Testis (tissue), 2 donors: ENCODE measurements at regions not wholly inside any gene's neighbourhood (a gene's known extent, or its start where the extent isn't known, plus 50 kb on each side); places are given as distances from the start of the nearest gene placed in this dataset.

Experiments used
- CTCF ChIP-seq, 3 experiments: fragments of 450-650 bp in 2 of 3; fragments of 200-600 bp in 1 of 3; sonication (generic) in 1 of 3; IDR thresholded peaks; one replicate each; pipeline ENCODE4 v1.5.1; 2016 to 2019; ENCODE audit warnings: antibody characterized with exemption in 3 of 3, mild to moderate bottlenecking in 2 of 3, moderate library complexity in 1 of 3
- POLR2A ChIP-seq: fragments of 450-650 bp; IDR thresholded peaks from one replicate; pipeline ENCODE4 v1.6.1; 2017; ENCODE audit warnings: antibody characterized with exemption, mild to moderate bottlenecking, moderate library complexity

- TF ChIP-seq CTCF (IDR thresholded peaks at IDR 0.05), result no peak
- TF ChIP-seq POLR2A, result no peak
Measured at GRCh38 chrY:19067435-19067834, 293.9 kb upstream of the HSFY2 start.
